Breast epithelium (tissue), 3 donors: ENCODE measurements at regions not wholly inside any gene's neighbourhood (a gene's known extent, or its start where the extent isn't known, plus 50 kb on each side); places are given as distances from the start of the nearest gene placed in this dataset.

Source experiments
- CTCF ChIP-seq, 3 donors: fragments of 450-650 bp; IDR thresholded peaks; one replicate each; pipeline ENCODE4 v1.5.1; 2016 to 2017; ENCODE audit warnings: antibody characterized with exemption in 3 of 3, mild to moderate bottlenecking in 3 of 3, moderate library complexity in 3 of 3
- POLR2A ChIP-seq: fragments of 450-650 bp; IDR thresholded peaks from one replicate; pipeline ENCODE4 v1.6.1; 2016; ENCODE audit warnings: antibody characterized with exemption, mild to moderate bottlenecking, moderate library complexity
- POLR2AphosphoS5 ChIP-seq, 3 donors: sonication (generic); formaldehyde crosslinking; IDR thresholded peaks; one replicate each; pipeline ENCODE4 v1.6.1; 2017; ENCODE audit warnings: antibody characterized with exemption in 3 of 3

GRCh38 chr2:19635951-19636510 is 265.8 kb downstream of the TTC32 start:
- TF ChIP-seq POLR2A: no peak
- no peak for TF ChIP-seq POLR2AphosphoS5 (IDR thresholded peaks at IDR 0.05)
- no peak for TF ChIP-seq CTCF (IDR thresholded peaks at IDR 0.05)
